ENCODE measurements at regions not wholly inside any gene's neighbourhood (a gene's known extent, or its start where the extent isn't known, plus 50 kb on each side); places are given as distances from the start of the nearest gene placed in this dataset.

DNA sequence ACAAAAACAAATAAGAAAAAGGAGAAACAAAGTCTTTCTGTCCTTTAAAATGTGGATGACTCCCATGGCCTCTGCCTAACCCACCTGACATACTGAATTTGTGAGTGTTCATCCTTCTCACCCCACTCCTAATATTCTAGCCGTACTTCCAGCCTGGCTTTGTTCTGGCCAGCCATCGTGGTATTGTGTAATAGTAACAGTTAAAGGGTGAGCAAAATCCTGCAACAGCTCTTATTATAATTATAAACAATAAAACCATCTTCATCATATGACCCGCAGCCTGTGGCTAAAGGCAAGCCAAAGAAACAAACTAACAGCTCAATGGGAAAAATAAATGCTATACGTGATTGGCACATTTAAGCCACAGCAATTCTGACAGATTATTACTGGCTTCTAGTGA is 721.6 kb upstream of the TENM4 start:
- Histone ChIP-seq H3K4me1 (no peaks in the 10 kb centered on the region), H3K27ac (no peak overlapping the region), H3K4me3 (no peak overlapping the region), H3K27me3 (no peaks in the 10 kb centered on the region), H3K36me3 (no peaks in the 10 kb centered on the region), H3K9me3 (no peaks in the 10 kb centered on the region)
- DNase-seq (no peak), ATAC-seq (ENCODE audit: low FRiP score in 2 of 2) (no peak)
- TF ChIP-seq POLR2A (IDR thresholded peaks at IDR 0.05) = no peak
- no peak for TF ChIP-seq POLR2AphosphoS5 (IDR thresholded peaks at IDR 0.05)
- TF ChIP-seq, protein P1, sequence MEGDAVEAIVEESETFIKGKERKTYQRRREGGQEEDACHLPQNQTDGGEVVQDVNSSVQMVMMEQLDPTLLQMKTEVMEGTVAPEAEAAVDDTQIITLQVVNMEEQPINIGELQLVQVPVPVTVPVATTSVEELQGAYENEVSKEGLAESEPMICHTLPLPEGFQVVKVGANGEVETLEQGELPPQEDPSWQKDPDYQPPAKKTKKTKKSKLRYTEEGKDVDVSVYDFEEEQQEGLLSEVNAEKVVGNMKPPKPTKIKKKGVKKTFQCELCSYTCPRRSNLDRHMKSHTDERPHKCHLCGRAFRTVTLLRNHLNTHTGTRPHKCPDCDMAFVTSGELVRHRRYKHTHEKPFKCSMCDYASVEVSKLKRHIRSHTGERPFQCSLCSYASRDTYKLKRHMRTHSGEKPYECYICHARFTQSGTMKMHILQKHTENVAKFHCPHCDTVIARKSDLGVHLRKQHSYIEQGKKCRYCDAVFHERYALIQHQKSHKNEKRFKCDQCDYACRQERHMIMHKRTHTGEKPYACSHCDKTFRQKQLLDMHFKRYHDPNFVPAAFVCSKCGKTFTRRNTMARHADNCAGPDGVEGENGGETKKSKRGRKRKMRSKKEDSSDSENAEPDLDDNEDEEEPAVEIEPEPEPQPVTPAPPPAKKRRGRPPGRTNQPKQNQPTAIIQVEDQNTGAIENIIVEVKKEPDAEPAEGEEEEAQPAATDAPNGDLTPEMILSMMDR (IDR thresholded peaks at IDR 0.05) = no peak
- no peak for TF ChIP-seq EP300 (IDR thresholded peaks at IDR 0.05)
- 74 to 85% methylated on average over 4 of the region's 4 CpGs for WGBS, 2 donors

GRCh38 chr11:80157447-80157846 is 716.6 kb upstream of the TENM4 start:
- H3K27me3 ChIP-seq = no peaks in the 10 kb centered on the region
- no peak for ATAC-seq (ENCODE audit: low FRiP score in 2 of 2)

DNA sequence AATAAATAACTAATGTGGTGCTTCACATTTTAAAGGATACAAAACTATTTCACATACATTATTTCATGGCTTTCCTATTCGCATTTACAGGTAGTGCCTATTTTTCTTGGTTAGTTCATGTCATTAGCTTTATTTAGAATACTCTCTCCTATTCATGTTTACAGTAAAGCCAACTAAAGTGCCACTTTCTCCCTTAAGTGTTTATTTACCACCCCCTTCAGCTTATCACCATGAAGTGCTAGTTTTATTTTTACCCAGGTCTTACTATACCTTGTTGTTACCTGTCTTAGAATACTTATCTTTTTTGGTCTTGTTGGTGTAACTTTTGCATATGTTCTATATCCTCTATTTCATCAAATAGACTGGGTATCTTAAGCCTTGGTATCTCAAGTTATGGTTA is 715.2 kb upstream of the TENM4 start:
- 62 to 75% methylated on average over 1 of the region's 1 CpG for WGBS, 2 donors
- Histone ChIP-seq H3K4me3 (no peak overlapping the region), H3K36me3 (no peaks in the 10 kb centered on the region), H3K9me3 (no peaks in the 10 kb centered on the region), H3K27me3 (no peaks in the 10 kb centered on the region), H3K4me1 (no peaks in the 10 kb centered on the region), H3K27ac (no peak overlapping the region)
- TF ChIP-seq EP300 (IDR thresholded peaks at IDR 0.05) = no peak
- no peak for TF ChIP-seq POLR2AphosphoS5 (IDR thresholded peaks at IDR 0.05)
- TF ChIP-seq, protein P1 (IDR thresholded peaks at IDR 0.05) = no peak
- TF ChIP-seq POLR2A (IDR thresholded peaks at IDR 0.05) = no peak
- DNase-seq = no peak
- no peak for ATAC-seq (ENCODE audit: low FRiP score in 2 of 2)

More at GRCh38 chr11:80157447-80157846, 716.6 kb upstream of the TENM4 start:
- no peaks in the 10 kb centered on the region for H3K9me3 ChIP-seq
- no peak overlapping the region for H3K4me3 ChIP-seq
- DNase-seq = no peak
- no peak overlapping the region for H3K27ac ChIP-seq
- 35 to 40% methylated on average over 3 of the region's 3 CpGs for WGBS, 2 donors
- TF ChIP-seq POLR2A (IDR thresholded peaks at IDR 0.05) (no peak), POLR2AphosphoS5 (IDR thresholded peaks at IDR 0.05) (no peak), EP300 (IDR thresholded peaks at IDR 0.05) (no peak)
- TF ChIP-seq, protein P1 (IDR thresholded peaks at IDR 0.05) = no peak
- no peaks in the 10 kb centered on the region for H3K36me3 ChIP-seq
- H3K4me1 ChIP-seq = no peaks in the 10 kb centered on the region

GRCh38 chr11:80155412-80156017 is 714.7 kb upstream of the TENM4 start:
- Histone ChIP-seq H3K4me1 (no peaks in the 10 kb centered on the region), H3K27me3 (no peaks in the 10 kb centered on the region), H3K9me3 (no peaks in the 10 kb centered on the region), H3K27ac (no peak overlapping the region), H3K36me3 (no peaks in the 10 kb centered on the region), H3K4me3 (no peak overlapping the region)
- ATAC-seq (ENCODE audit: low FRiP score in 2 of 2) (peak in 1 of 2 donors; percentile 29), DNase-seq (no peak)
- 33 to 39% methylated on average over 4 of the region's 4 CpGs for WGBS, 2 donors
- TF ChIP-seq, protein P1 (IDR thresholded peaks at IDR 0.05) = peak in 2 of 6 experiments; percentile 21 to 32
- TF ChIP-seq EP300 (IDR thresholded peaks at IDR 0.05) = no peak

DNA sequence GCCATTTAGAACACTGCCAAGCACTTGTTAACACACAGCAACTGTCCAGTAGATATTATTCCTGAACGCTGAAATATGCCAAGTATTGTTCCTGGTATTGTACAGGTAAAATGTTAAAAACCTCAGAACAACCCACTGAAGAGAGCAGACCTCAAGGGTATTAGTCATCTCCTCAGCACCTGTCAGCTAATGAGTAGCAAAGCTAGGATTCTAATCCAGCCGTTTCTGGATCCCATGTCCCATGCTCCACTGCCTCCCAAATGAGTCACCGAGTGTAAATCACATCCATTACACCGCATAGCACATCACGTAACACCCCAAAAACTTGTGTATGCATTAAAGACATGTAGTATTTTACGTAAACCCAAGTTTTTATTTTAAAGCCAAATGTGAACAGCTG is 705.4 kb upstream of the TENM4 start:
- WGBS, 2 donors = 83 to 86% methylated on average over 6 of the region's 6 CpGs
- ATAC-seq (ENCODE audit: low FRiP score in 2 of 2) (no peak), DNase-seq (no peak)
- no peaks in the 10 kb centered on the region for H3K27me3 ChIP-seq
- no peaks in the 10 kb centered on the region for H3K36me3 ChIP-seq
- no peak for TF ChIP-seq EP300 (IDR thresholded peaks at IDR 0.05)
- TF ChIP-seq, protein P1 (IDR thresholded peaks at IDR 0.05) = no peak
- no peak for TF ChIP-seq POLR2A (IDR thresholded peaks at IDR 0.05)
- no peak for TF ChIP-seq POLR2AphosphoS5 (IDR thresholded peaks at IDR 0.05)
- H3K27ac ChIP-seq = no peak overlapping the region
- no peaks in the 10 kb centered on the region for H3K9me3 ChIP-seq
- H3K4me1 ChIP-seq = no peaks in the 10 kb centered on the region
- no peak overlapping the region for H3K4me3 ChIP-seq
